IMR-90 (cell line): ENCODE measurements at regions not wholly inside any gene's neighbourhood (a gene's known extent, or its start where the extent isn't known, plus 50 kb on each side); places are given as distances from the start of the nearest gene placed in this dataset.

Experiments used
- ATAC-seq: fragments of 200-7000 bp; cut with Tn5 transposase; 2 replicates; pipeline ENCODE4 v1.9.1; 2020; ENCODE audit warnings: low read depth, mild to moderate bottlenecking, moderate library complexity
- BruUV-seq: library from RNA; stranded (reverse); fragments of 400-500 nt; replicated peaks from 2 replicates; lab custom pipeline; 2021; lab: Mats Ljungman, UMichigan
- CTCF ChIA-PET: fragments of 300-600 bp; formaldehyde crosslinking; extraction: SDS; loops from one replicate; lab custom pipeline; 2021; ENCODE audit warnings: antibody characterized with exemption; lab: Yijun Ruan, JAX
- POLR2A ChIA-PET: fragments of 300-600 bp; sonication (Branson Sonifier 250); formaldehyde crosslinking; loops from one replicate; lab custom pipeline; 2022; ENCODE audit warnings: antibody characterized with exemption; ENCODE audit not compliant: unreplicated experiment; lab: Charles Lee
- DNase-seq: peaks from one replicate; pipeline ENCODE4 v3.0.0; 2013
- H2AFZ ChIP-seq: replicated peaks from 2 replicates; pipeline ENCODE3; 2013; ENCODE audit warnings: low read length, mild to moderate bottlenecking; ENCODE audit not compliant: poor library complexity
- H2AK5ac ChIP-seq: 2 replicates; pipeline ENCODE4 v1.6.1; 2013; ENCODE audit warnings: low read depth, low read length, inconsistent platforms
- H2AK9ac ChIP-seq: replicated peaks from 2 replicates; pipeline ENCODE3; 2013; ENCODE audit warnings: mild to moderate bottlenecking, low read depth, low read length, moderate library complexity; ENCODE audit not compliant: poor library complexity
- H2BK120ac ChIP-seq: 2 replicates; pipeline ENCODE4 v1.6.1; 2013; ENCODE audit warnings: low read depth, low read length, inconsistent platforms
- H2BK15ac ChIP-seq: 3 replicates; pipeline ENCODE4 v1.6.1; 2013; ENCODE audit warnings: low read depth, low read length, inconsistent platforms
- H2BK20ac ChIP-seq: 2 replicates; pipeline ENCODE4 v1.6.1; 2013; ENCODE audit warnings: low read depth, mild to moderate bottlenecking, inconsistent platforms, low read length, moderate library complexity
- H2BK5ac ChIP-seq: 2 replicates; pipeline ENCODE4 v1.6.1; 2013; ENCODE audit warnings: mild to moderate bottlenecking, low read depth, low read length, inconsistent platforms; ENCODE audit not compliant: poor library complexity, severe bottlenecking
- H3K14ac ChIP-seq: replicated peaks from 2 replicates; pipeline ENCODE4 v1.6.1; 2013; ENCODE audit warnings: low read depth, low read length, inconsistent platforms
- H3K18ac ChIP-seq: 2 replicates; pipeline ENCODE4 v1.6.1; 2013; ENCODE audit warnings: low read depth, low read length, control low read depth
- H3K23ac ChIP-seq: 2 replicates; pipeline ENCODE4 v1.6.1; 2013; ENCODE audit warnings: low read depth, low read length, inconsistent platforms
- H3K27ac ChIP-seq: 2 replicates; pipeline ENCODE4 v1.5.1; 2013; ENCODE audit warnings: mild to moderate bottlenecking, control low read depth, low read length; ENCODE audit not compliant: insufficient read depth
- H3K27me3 ChIP-seq: 2 replicates; pipeline ENCODE4 v1.6.1; 2013; ENCODE audit warnings: low read length; ENCODE audit not compliant: control insufficient read depth, insufficient read depth
- H3K36me3 ChIP-seq: 2 replicates; pipeline ENCODE4 v1.6.1; 2013; ENCODE audit warnings: low read length, mixed read lengths; ENCODE audit not compliant: control insufficient read depth, insufficient read depth
- H3K4ac ChIP-seq: 2 replicates; pipeline ENCODE4 v1.6.1; 2013; ENCODE audit warnings: low read depth, low read length, inconsistent platforms
- H3K4me1 ChIP-seq: 2 replicates; pipeline ENCODE4 v1.6.1; 2013; ENCODE audit warnings: low read length, mixed read lengths; ENCODE audit not compliant: control insufficient read depth, insufficient read depth
- H3K4me2 ChIP-seq: 2 replicates; pipeline ENCODE4 v1.6.1; 2013; ENCODE audit warnings: low read depth, mild to moderate bottlenecking, control low read depth, low read length, moderate library complexity
- H3K4me3 ChIP-seq: 2 replicates; pipeline ENCODE4 v1.5.1; 2013; ENCODE audit warnings: low read depth, mild to moderate bottlenecking, control low read depth, low read length, moderate library complexity; ENCODE audit not compliant: insufficient read depth
- H3K56ac ChIP-seq: 2 replicates; pipeline ENCODE4 v1.6.1; 2013; ENCODE audit warnings: low read length, inconsistent platforms; ENCODE audit not compliant: insufficient read depth; ENCODE audit errors: extremely low read depth
- H3K79me1 ChIP-seq, 2 experiments: 2 replicates each; pipeline ENCODE4 v1.6.1; 2013; ENCODE audit warnings: low read length in 2 of 2, inconsistent platforms in 1 of 2, low read depth in 1 of 2
- H3K9ac ChIP-seq: 2 replicates; pipeline ENCODE4 v1.6.1; 2013; ENCODE audit warnings: low read depth, low read length, control low read depth
- H3K9me1 ChIP-seq: 2 replicates; pipeline ENCODE4 v1.6.1; 2013; ENCODE audit warnings: low read length, inconsistent platforms; ENCODE audit not compliant: insufficient read depth
- H3K9me3 ChIP-seq: 2 replicates; pipeline ENCODE4 v1.6.1; 2013; ENCODE audit warnings: low read length; ENCODE audit not compliant: control insufficient read depth, insufficient read depth
- H4K20me1 ChIP-seq: 2 replicates; pipeline ENCODE4 v1.6.1; 2013; ENCODE audit warnings: low read length, inconsistent platforms; ENCODE audit not compliant: insufficient read depth
- H4K5ac ChIP-seq: 2 replicates; pipeline ENCODE4 v1.6.1; 2013; ENCODE audit warnings: mild to moderate bottlenecking, low read depth, low read length, control low read depth
- H4K8ac ChIP-seq, 2 experiments: 2 replicates each; pipeline ENCODE4 v1.6.1; 2013; ENCODE audit warnings: low read depth in 2 of 2, low read length in 2 of 2, control low read depth in 1 of 2, inconsistent platforms in 1 of 2
- H4K91ac ChIP-seq: 2 replicates; pipeline ENCODE4 v1.6.1; 2013; ENCODE audit warnings: low read depth, low read length, inconsistent platforms; ENCODE audit not compliant: insufficient read depth
- CEBPB ChIP-seq: IDR thresholded peaks from 2 replicates; pipeline ENCODE4 v1.6.1; 2012; ENCODE audit warnings: low read depth, low read length, improper control_type of control experiment
- MAFK ChIP-seq: IDR thresholded peaks from 2 replicates; pipeline ENCODE4 v1.6.1; 2012; ENCODE audit warnings: low read depth, low read length, improper control_type of control experiment
- MAZ ChIP-seq: IDR thresholded peaks from 2 replicates; pipeline ENCODE4 v1.6.1; 2012; ENCODE audit warnings: low read depth, mild to moderate bottlenecking, low read length, improper control_type of control experiment, moderate library complexity, borderline replicate concordance
- MXI1 ChIP-seq: IDR thresholded peaks from 2 replicates; pipeline ENCODE4 v1.6.1; 2012; ENCODE audit warnings: low read depth, mild to moderate bottlenecking, low read length, moderate library complexity, borderline replicate concordance
- NFE2L2 ChIP-seq: fragments of 150-350 bp; IDR thresholded peaks from 2 replicates; pipeline ENCODE4 v1.6.1; 2016; ENCODE audit warnings: low read depth, mild to moderate bottlenecking, low read length
- POLR2A ChIP-seq: IDR thresholded peaks from 2 replicates; pipeline ENCODE4 v1.6.1; 2012; ENCODE audit warnings: mild to moderate bottlenecking, low read depth, low read length
- RAD21 ChIP-seq: IDR thresholded peaks from 2 replicates; pipeline ENCODE4 v1.6.1; 2012; ENCODE audit warnings: low read length, improper control_type of control experiment
- RFX5 ChIP-seq: IDR thresholded peaks from 2 replicates; pipeline ENCODE4 v1.8.0; 2012; ENCODE audit warnings: low read depth, mild to moderate bottlenecking, low read length, moderate library complexity
- dilution Hi-C: fragments of 300-500 bp; cut with HindIII; formaldehyde crosslinking; loops from one replicate; pipeline ENCODE4 v1.14.3; 2018; ENCODE audit warnings: low sequenced_read_pairs; ENCODE audit not compliant: unreplicated experiment
- in situ Hi-C: fragments of 300-500 bp; cut with MboI; formaldehyde crosslinking; loops from 3 replicates; pipeline ENCODE4 v1.14.3; 2019; ENCODE audit warnings: low sequenced_read_pairs, inconsistent platforms, mixed read lengths
- intact Hi-C: fragments of 100-400 bp; cut with micrococcal nuclease; formaldehyde crosslinking; loops from 2 replicates; pipeline ENCODE4 v1.10.0; 2022
- TF ChIP-seq, protein P1 (sequence below): fragments of 150-350 bp; IDR thresholded peaks from 2 replicates; pipeline ENCODE4 v1.6.1; 2016; ENCODE audit warnings: low read depth, mild to moderate bottlenecking, low read length, moderate library complexity, borderline replicate concordance
- TF ChIP-seq, protein P2 (sequence below): fragments of 150-350 bp; IDR thresholded peaks from 2 replicates; pipeline ENCODE4 v1.6.1; 2017; ENCODE audit warnings: mild to moderate bottlenecking, antibody characterized with exemption, low read length, low read depth

DNA sequence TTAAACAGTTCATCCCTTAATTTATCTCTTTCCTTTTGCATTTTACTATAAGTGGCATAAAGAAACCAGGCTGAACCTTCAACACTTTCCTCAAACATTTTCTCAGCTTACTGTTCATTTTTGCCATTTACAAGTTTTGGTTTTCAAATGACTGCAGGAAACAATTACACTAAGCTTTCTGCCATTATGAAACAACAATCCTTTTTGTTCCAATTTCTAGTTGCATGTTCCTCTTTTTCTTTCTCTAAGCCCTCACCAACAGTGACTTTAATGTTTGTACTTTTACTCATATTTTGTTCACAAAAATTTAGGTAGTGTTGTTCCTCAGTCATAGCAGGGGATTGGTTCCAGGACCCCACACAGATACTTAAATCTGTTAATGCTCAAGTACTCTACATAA, 1526.1 kb downstream of the STIM2 start:
- H3K79me1 ChIP-seq, result no peaks in the 10 kb centered on the region
- no peak overlapping the region for H3K9ac ChIP-seq
- no peaks in the 10 kb centered on the region for H3K27me3 ChIP-seq
- intact Hi-C loops, result no loop called here
- no peak overlapping the region for H4K91ac ChIP-seq
- no peaks in the 10 kb centered on the region for H3K36me3 ChIP-seq
- DNase-seq, result no peak
- no peak overlapping the region for H2BK15ac ChIP-seq
- in situ Hi-C loops, result no loop called here
- CTCF ChIA-PET, result interaction anchor here (0.7 kb wide), 1 partner anchor 966 kb away, joined by 6 read pairs; no protein-coding TSS in a partner anchor
- H3K56ac ChIP-seq, result no peak overlapping the region
- H2BK120ac ChIP-seq, result no peak overlapping the region
- POLR2A ChIA-PET, result interaction anchor here (0.7 kb wide), 1 partner anchor 8 kb away, joined by 3 read pairs; no protein-coding TSS in a partner anchor
- no peak overlapping the region for H3K14ac ChIP-seq
- no peaks in the 10 kb centered on the region for H3K4me1 ChIP-seq
- ATAC-seq, result no peak
- H3K23ac ChIP-seq, result no peak overlapping the region
- 0 out of 2 replicates have a peak, but pooled peaks cover 2% of the 10 kb centered on the region for H3K9me1 ChIP-seq
- H3K9me3 ChIP-seq, result no peaks in the 10 kb centered on the region
- dilution Hi-C loops, result no loop called here
- H2BK5ac ChIP-seq, result no peak overlapping the region
- no peak overlapping the region for H3K4me2 ChIP-seq
- H3K27ac ChIP-seq, result no peak overlapping the region
- H2AK9ac ChIP-seq, result no peak overlapping the region
- TF ChIP-seq NFE2L2, result no peak
- TF ChIP-seq, protein P1, sequence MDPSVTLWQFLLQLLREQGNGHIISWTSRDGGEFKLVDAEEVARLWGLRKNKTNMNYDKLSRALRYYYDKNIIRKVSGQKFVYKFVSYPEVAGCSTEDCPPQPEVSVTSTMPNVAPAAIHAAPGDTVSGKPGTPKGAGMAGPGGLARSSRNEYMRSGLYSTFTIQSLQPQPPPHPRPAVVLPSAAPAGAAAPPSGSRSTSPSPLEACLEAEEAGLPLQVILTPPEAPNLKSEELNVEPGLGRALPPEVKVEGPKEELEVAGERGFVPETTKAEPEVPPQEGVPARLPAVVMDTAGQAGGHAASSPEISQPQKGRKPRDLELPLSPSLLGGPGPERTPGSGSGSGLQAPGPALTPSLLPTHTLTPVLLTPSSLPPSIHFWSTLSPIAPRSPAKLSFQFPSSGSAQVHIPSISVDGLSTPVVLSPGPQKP, result no peak
- TF ChIP-seq, protein P2, sequence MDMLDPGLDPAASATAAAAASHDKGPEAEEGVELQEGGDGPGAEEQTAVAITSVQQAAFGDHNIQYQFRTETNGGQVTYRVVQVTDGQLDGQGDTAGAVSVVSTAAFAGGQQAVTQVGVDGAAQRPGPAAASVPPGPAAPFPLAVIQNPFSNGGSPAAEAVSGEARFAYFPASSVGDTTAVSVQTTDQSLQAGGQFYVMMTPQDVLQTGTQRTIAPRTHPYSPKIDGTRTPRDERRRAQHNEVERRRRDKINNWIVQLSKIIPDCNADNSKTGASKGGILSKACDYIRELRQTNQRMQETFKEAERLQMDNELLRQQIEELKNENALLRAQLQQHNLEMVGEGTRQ, result no peak
- TF ChIP-seq MAZ, result no peak
- no peak for TF ChIP-seq CEBPB
- no peak for TF ChIP-seq RFX5
- no peak for TF ChIP-seq MXI1
- TF ChIP-seq MAFK, result no peak
- TF ChIP-seq RAD21, result no peak
- TF ChIP-seq POLR2A, result no peak
- H3K4me3 ChIP-seq, result no peak overlapping the region
- H3K4ac ChIP-seq, result no peak overlapping the region
- BruUV-seq, result no TSS peak
- no peak overlapping the region for H2AK5ac ChIP-seq
- no peak overlapping the region for H4K8ac ChIP-seq
- no peak overlapping the region for H2BK20ac ChIP-seq
- no peak overlapping the region for H3K18ac ChIP-seq
- H4K20me1 ChIP-seq, result no peaks in the 10 kb centered on the region
- H2AFZ ChIP-seq, result no peak overlapping the region
- no peak overlapping the region for H4K5ac ChIP-seq
